HPDE6-E6E7 (cell line): ENCODE measurements at regions not wholly inside any gene's neighbourhood (a gene's known extent, or its start where the extent isn't known, plus 50 kb on each side); places are given as distances from the start of the nearest gene placed in this dataset.
"Not testable (repeated sequence)": the region's sequence is repeated elsewhere in the genome, so short reads cannot be mapped to it uniquely, and the experiment has no call there.

Source experiments
- DNase-seq: peaks from one replicate; pipeline ENCODE4 v3.0.0; 2011; ENCODE audit warnings: missing footprints; ENCODE audit errors: extremely low spot score

DNA sequence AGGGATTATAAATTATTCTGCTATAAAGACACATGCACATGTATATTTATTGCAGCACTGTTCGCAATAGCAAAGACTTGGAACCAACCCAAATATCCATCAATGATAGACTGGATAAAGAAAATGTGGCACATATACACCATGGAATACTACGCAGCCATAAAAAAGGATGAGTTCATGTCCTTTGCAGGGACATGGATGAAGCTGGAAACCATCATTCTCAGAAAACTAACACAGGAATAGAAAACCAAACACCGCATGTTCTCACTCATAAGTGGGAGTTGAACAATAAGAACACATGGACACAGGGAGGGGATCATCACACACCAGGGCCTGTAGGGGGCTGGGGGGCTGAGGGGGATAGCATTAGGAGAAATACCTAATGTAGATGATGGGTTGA is 377.2 kb upstream of the SASH1 start:
- not testable (repeated sequence) for DNase-seq

DNA sequence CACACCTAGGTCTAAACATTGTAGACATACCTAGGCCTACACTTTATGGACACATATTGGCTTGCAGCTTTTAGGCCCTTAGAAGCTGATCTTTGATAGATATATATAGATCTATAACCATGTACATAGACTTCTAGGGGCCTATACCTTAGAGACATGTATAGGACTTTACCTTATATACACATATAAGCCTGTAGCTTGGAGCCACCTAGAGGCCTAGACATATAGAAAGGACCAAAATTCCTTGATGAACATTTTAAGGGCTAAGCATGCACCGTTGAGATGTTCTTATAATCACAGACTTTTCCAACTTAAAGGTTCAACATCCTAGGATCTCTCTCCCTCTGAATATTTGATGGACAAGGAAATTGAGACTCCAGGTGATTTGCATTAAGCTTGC is 371.7 kb upstream of the SASH1 start:
- no peak for DNase-seq

DNA sequence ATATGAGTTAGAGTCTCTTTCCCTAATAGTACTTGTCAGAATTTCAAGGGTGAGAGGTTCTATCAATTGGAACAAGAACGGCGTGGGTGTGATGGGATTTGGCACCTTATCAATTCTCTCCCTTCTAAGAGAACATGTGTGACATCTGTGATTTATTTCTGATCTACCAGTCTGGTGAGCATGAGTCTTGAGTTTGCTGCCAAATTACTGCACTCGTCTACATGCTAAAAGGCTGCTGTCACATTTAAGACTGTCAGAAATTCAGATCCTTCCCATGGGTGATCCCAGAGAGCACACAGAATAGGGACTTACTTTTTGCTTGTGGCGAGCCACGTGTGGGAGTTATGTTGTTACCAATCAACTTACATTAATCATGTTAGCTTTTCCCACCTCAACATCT is 370.2 kb upstream of the SASH1 start:
- no peak for DNase-seq

DNA sequence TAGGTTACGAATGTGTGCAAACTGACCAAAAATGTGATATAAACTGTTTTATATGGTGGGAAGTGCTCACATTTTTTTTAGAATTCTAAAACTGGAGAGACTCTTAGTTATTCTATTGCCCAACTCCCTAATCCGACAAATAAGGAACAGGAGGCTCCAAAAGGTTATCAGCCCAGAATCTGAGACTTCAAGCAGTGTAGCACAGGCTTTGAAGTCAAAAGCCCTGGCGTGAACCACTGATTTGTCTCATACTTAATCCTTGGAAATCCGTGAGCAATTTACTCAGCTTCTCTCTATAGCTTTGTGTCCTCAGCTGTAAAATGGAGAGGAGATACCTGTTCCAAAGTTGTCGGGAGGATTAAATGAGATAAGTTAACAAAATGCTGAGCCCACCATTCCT is 368.8 kb upstream of the SASH1 start:
- no peak for DNase-seq

DNA sequence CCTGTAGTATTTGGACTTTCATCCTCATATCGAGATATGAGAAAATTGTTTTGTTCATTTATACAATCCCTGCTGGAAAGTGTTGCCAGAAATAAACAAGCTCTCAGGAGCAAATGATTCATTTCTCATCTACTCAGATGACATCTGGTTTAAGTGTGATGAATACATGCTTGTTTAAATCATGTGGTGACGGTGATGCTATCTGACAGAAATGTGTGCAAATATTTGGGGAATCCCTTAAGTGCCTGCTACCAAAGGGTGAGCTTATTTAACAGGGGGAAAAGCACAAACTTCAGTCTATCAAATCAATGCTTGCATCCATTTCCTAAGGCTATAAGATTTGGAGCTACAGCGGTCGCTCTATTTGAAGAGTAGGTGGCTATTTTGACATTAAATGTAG is 368.3 kb upstream of the SASH1 start:
- DNase-seq: no peak

DNA sequence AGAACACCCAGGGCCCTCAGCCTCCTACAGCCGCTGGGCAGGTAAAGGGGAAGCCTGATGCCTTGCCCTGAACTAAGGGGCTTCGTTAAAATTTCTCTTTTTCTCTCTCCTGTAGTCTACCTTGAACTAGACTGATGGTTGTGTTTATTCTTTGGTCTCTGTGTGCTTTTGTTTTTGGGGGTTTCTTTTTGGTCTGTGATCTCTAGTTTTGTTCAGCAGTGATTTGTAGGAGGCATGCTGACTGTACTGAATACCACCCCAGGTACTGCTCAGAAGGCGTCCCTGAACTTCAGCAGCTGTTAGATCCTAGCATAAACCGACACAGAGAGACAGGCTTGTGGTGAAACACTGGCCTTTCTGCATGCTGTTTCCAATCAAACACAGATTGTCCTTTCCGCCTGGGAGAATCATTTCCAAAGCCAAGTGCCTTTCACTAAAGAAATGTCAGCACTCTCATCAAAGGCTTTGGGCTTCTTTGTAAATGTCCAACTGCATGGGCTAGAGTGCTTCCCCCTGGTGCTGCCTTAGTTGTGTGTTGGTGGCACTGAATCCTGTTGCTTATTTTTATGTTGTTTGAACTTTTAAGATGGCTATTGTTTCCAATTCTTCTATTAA is 364.7 kb upstream of the SASH1 start:
- DNase-seq: no peak

DNA sequence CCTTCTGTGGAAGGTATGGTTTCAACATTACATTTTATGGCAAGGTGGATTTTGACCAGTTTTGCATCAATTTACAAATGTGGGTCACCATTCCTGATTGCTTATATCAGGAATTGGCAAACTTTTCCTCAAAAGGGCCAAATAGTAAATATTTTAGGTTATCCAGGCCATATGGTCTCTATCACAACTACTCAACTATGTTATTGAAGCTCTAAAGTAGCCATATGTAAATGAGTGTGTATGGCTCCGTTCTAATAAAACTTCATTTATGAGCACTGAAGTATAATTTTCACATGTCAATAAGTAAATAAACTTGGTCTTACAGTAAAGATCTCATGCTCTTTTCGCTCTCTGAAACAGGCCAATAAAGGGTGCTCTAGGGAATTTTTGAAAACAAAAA is 362.7 kb upstream of the SASH1 start:
- no peak for DNase-seq

DNA sequence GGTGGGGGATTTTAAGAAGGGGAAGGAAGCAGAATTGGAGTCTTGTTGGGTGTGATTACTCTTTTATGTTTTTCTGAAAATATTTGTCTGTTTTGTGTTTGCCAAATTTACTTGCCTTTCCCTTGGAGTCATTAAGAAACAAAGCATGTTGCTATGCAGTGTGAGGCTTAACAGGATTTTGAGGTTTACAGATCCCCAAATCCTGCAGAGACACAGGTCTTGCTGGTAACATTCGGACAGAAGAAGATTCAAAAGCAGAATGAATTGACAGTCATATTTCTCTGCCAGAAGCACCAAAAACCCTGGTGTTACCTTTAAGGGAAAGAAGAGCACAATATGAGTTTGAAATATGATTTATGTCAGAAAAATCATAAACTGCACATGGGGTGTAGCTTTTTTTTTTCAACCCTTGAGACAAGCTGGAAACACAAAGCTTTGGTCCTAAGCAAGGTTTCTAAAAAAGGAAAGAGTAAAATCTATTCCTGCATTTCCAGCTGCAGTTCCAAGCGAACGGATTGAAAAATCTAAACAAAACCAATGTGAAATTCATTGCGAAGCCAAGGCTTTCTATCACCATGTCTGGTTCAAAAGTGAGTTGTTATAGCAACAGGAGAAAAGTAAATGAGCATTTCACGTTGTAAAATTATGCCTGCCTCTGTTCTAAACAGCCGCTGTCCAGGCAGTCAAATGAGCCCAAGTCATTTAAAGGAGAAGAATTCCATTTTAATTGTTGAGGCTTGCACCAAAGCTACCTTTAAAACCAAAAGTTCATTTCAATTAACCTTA is 358.9 kb upstream of the SASH1 start:
- DNase-seq: no peak

DNA sequence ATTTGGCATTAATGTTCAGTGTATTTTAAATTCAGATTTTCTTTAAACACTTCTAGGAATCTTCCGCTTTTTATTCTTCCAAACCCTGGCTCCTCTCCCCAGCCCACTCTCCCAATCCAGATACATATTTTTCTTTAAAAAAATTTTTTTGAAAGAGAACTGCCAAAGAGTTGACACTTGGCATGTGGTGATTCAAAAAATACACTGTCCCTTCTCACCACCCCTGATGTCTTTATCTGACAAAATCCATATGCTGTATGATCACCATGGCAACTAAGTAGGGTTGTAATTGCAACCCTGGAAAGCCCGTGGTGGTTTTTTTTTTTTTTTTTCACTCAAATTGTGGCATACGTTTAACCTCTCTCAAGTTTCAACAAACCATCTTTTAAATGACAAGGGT is 355.8 kb upstream of the SASH1 start:
- DNase-seq: no peak

DNA sequence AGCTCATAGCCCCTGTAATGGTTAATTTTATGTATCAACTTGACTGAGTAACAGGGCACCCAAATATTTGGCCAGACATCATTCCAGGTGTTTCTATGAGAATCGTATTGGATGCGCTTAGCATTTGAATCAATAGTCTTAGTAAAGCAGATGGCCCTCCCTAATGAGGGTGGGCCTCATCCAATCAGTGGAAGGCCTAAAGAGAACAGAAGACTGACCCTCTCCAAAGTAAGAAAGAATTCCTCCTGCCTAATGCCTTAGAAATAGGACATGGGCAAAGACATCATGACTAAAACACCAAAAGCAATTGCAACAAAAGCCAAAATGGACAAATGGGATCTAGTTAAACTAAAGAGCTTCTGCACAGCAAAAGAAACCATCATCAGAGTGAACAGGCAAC is 352.5 kb upstream of the SASH1 start:
- no peak for DNase-seq

DNA sequence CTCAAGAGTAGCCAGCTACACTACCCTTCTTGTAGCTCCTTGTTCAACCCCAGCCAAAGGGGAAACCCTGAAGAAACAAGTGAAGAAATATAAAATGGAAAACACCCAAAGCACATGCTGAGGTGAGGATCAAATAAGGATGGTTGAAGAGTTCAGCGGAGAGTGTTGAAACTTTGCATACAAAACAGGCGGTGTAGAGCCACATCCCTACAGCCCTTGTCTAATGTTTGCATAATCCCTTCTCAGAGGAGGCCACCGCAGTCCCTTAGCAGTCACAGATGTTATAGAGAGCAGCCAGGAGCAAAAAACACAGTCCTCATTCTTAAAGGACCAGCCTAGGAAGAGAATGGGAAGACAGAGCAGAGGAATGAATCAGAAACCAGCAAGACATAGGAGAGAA is 350.7 kb upstream of the SASH1 start:
- DNase-seq: no peak

DNA sequence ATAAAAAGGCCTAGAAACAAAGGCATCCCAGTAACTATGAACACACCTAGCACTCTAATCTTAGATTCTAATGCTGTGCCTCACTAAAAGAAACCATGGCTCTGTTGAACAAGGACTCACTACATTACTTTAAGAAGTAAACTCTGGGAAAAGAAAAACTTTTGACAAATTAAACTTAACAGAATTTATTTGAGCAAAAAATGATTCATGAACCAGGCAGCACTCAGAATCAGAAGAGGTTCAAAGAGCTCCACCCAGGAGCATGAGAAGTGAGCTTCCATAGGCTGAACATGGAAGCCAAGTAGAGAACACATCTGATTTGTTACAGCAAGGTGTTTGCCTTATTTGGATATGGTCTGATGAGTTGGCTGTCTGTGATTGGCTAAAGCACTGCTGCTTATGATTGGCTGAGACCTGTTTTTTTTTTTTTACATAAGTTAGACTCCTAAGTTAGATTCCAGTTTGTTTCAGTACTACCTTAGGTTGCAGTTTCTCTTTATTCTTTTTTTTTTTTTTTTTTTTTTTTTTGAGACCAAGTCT is 343.6 kb upstream of the SASH1 start:
- no peak for DNase-seq

DNA sequence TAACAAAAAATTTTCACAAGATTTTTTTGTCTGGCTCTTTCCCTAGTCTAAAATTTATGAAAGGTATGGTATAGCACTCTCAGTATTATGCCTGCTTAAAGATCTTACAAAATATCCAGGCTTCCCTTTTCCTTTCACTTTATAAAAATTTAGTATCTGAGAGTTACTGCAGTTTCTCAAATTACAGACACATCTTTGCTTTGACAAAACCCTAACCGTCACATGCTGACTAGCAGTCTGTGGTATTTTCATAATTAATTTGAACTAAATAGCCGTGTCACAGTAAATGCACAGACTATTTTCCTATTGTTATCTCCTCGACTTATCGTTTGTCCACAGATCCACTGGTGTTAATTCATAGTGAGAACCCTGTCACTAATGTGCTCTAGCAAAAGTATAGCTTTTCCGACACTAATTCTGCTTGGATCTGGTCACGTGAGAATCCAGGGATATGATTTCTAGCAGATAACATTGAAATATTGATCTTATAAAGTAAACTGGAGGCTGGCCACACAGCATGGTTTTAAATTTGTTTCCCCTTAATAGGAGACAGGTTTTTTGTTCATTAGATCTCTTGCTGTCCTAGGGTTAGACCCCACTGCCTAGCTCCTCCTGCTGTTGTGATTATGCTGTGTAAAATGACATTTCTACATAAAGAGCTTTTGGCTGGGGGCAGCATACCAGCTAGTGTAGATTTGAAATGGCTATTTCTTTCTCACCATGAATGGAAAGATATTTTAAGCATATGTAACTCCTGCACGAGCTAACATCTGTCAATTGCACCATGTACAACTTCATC is 340.6 kb upstream of the SASH1 start:
- no peak for DNase-seq

DNA sequence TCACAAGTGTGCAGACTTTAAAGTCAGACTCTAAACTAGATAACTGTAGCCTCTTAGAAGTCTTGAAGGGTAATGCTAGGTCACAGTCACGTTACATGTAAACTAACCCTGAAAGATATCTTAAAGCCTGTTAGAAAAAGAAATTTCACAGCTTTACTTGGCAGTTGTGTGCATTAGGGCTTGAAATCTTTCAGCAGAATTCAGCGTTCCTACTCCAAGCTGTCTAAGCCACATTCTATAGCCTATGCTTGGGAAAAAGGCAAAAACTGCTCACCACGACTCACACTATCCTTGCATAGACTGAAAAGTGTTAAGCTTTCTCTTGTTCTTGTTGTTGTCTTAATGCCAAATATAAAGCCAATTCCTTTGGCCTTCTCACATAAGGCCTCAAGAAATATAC is 338.0 kb upstream of the SASH1 start:
- DNase-seq: no peak

DNA sequence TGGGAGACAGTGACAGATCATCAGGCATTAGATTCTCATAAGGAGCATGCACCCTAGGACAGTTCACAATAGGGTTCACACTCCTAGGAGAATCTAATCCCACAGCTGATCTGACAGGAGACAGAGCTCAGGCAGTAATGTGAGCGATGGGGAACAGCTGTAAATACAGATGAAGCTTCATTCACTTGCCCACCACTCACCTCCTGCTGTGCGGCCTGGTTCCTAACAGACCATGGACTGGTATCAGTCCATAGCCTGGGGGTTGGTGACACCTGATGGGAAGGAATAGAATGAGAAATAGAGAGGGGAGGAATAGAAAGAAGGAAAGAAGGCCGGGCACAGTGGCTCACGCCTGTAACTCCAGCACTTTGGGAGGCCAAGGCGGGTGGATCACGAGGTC is 336.8 kb upstream of the SASH1 start:
- no peak for DNase-seq

DNA sequence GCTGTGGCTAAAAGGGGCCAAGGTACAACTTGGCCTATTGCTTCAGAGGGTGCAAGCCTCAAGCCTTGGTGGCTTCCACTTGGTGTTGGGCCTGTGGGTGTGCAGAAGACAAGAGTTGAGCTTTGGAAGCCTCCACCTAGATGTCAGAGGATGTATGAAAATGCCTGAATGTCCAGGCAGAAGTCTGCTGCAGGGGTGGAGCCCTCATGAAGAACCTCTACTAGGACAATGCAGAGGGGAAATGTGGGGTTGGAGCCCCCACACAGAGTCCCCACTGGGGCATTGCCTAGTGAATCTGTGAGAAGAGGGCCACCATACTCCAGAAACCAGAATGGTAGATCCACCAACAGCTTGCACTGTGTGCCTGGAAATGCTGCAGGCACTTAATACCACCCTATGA is 332.1 kb upstream of the SASH1 start:
- DNase-seq: not testable (repeated sequence)

DNA sequence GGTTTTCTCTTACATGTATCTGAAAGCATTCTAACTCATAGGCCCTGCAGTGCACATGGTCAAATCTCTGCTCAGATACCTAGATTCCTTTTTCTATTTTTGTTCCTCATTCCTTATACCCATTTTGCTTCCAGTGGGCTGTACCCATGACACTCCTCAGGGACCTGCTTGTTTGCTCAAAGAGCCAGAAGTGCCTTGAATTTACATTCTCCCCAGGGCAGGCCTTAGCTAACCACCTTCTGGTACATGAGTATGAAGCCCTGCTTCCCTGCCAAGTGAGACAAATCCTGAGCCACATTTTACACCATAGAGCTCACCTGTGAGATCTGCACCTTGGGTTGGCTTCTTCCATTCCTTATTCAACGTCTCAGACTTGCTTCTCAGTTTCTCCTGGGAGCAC is 326.6 kb upstream of the SASH1 start:
- DNase-seq: no peak

DNA sequence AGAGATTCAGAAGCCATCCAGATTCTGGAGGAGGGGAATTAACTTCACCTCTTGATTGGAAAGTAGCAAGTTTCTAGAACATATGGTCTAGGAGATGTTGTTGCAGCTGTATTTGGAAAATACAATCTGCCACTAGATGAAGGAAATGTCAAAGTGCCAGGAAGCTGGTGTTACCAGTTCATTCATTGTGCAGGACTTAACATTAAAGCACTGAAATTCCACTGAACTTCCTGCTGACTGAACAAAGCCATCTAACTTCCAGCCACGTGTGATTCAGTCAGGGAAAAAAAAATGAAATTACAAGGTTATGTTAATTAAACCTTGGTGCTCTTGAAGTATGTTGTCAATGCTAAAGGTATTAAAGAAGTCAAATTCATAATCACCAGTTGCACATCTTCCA is 321.5 kb upstream of the SASH1 start:
- DNase-seq: no peak

DNA sequence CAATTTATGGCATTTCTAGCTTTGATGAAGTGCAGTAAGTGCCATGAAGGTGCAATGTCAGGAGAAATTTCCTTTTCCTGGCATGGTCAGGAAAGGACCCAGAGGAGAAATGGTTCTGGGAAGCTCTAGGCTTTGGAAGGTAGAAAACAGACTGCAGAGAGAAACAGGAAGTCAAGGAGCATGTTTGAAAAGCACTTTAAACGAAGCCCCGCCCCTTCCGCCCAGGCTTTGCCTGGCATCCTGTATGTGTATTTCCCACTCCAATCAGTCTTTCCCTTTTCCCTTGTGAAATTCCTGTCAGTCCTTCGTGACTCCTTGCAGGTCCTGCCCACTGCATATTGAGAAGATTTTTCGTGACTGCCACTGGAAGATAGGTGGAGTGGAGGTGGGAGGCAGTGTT is 320.9 kb upstream of the SASH1 start:
- no peak for DNase-seq

DNA sequence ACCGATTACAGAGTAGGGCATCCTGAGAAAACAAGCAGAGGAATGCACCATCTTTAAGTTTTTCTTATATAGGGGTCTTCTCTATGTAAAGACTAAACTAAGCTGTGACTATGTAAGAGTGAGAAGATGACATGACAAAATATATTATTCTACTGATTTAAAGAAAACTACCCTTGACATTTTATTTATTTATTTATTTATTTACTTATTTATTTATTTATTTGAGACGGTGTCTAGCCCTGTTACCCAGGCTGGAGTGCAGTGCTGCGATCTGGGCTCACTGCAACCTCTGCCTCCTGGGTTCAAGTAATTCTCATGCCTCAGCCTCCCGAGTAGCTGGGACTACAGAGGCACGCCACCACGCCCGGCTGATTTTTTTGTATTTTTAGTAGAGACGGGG is 320.4 kb upstream of the SASH1 start:
- not testable (repeated sequence) for DNase-seq

DNA sequence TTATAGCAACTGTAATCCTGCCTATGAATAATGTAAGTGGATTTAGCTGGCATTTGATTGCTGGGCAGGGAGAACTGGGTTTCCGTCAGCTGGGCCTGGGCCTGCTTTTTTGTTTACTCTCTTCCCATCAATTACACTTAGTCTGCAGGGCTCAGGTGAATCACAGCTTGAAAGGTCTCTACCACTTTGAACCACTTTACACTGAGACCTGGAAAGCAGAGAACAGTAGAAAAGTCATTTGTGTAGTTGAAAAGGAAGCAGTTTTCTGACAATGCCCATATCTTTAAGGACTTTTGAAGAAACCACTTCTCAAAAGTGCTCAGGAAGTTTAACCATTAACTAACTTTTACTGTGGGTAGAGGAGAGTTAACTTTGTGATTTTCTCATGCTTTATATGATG is 315.4 kb upstream of the SASH1 start:
- DNase-seq: no peak

DNA sequence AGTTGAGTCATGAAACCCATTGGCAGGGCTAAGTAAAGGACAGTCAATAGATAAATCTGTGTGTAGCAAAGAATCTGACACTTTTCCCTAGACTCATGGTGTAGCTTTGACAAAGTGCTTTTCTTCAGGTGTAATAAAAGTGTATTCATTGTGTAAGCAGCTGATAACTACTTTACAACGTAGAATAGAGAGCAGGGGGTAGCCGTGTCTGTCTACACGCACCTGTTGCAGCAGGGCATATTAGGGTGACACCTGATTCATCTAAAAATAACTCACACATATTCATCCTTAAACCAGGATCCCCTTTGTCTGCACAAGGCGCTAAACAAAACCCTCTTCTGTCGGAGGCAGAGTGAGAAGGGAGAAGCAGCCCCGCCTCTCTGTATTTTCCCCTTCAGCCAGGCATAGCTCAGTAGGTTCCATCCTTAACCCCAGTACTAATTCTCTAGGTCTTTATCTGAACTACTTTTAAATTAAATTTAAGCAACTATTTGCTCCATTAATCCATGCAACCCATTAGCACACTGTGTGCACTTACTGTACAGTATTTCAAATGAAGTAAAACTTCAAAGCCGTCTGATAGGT is 306.7 kb upstream of the SASH1 start:
- no peak for DNase-seq
